Uterus (tissue), 2 donors: ENCODE measurements at regions not wholly inside any gene's neighbourhood (a gene's known extent, or its start where the extent isn't known, plus 50 kb on each side); places are given as distances from the start of the nearest gene placed in this dataset.

Experiments used
- CTCF ChIP-seq, 4 experiments: fragments of 200-600 bp in 2 of 4; fragments of 450-650 bp in 2 of 4; sonication (generic) in 2 of 4; IDR thresholded peaks; one replicate each; pipeline ENCODE4 v1.5.1; 2016 to 2019; ENCODE audit warnings: antibody characterized with exemption in 4 of 4, mild to moderate bottlenecking in 2 of 4, moderate library complexity in 1 of 4
- POLR2A ChIP-seq, 2 donors: fragments of 450-650 bp; IDR thresholded peaks; one replicate each; pipeline ENCODE4 v1.6.1; 2016; ENCODE audit warnings: antibody characterized with exemption in 2 of 2, mild to moderate bottlenecking in 1 of 2, moderate library complexity in 1 of 2

GRCh38 chr12:47554046-47554653 lies 151.7 kb downstream of the RPAP3 start:
- TF ChIP-seq CTCF (IDR thresholded peaks at IDR 0.05), result no peak
- no peak for TF ChIP-seq POLR2A (IDR thresholded peaks at IDR 0.05)
